HCT116 (cell line): ENCODE measurements at regions not wholly inside any gene's neighbourhood (a gene's known extent, or its start where the extent isn't known, plus 50 kb on each side); places are given as distances from the start of the nearest gene placed in this dataset.

ENCODE experiments used
- ATAC-seq: fragments of 200-7000 bp; cut with Tn5 transposase; 2 replicates; pipeline ENCODE4 v1.9.1; 2020; ENCODE audit warnings: mild to moderate bottlenecking, moderate library complexity
- BruUV-seq: library from RNA; stranded (reverse); fragments of 400-500 nt; replicated peaks from 2 replicates; lab custom pipeline; 2021; lab: Mats Ljungman, UMichigan
- CTCF ChIA-PET: fragments of 300-600 bp; sonication (Branson Sonifier 250); formaldehyde crosslinking; loops from one replicate; lab custom pipeline; 2021; ENCODE audit warnings: antibody characterized with exemption; lab: Charles Lee
- POLR2A ChIA-PET: fragments of 300-600, 350-600 bp; sonication (Branson Sonifier 250); formaldehyde crosslinking; loops from one replicate; lab custom pipeline; 2021; ENCODE audit warnings: antibody characterized with exemption; lab: Charles Lee
- RAD21 ChIA-PET, 2 experiments: fragments of 300-600 bp; sonication (Branson Sonifier 250); formaldehyde crosslinking; loops; one replicate each; lab custom pipeline; 2023; ENCODE audit warnings: low total read pairs in 2 of 2; ENCODE audit not compliant: uncharacterized antibody in 2 of 2, unreplicated experiment in 2 of 2, low non-redundant PET in 1 of 2; lab: Charles Lee
- DNase-seq: peaks from one replicate; pipeline ENCODE4 v3.0.0-alpha.2; 2010; ENCODE audit warnings: low read depth, low spot score
- H2AFZ ChIP-seq: fragments of 200-600 bp; shearing (Covaris generic), sonication (generic); 2 replicates; pipeline ENCODE4 v1.6.1; 2017; ENCODE audit warnings: low read depth, mixed run types, mixed read lengths, antibody characterized with exemption, low read length; ENCODE audit not compliant: poor library complexity, severe bottlenecking
- H3K27ac ChIP-seq: 2 replicates; pipeline ENCODE4 v1.5.1; 2012; ENCODE audit warnings: low read depth, low read length
- H3K27me3 ChIP-seq: fragments of 200-600 bp; sonication (generic); 2 replicates; pipeline ENCODE4 v1.6.1; 2016; ENCODE audit warnings: mixed run types, low read length, mixed read lengths; ENCODE audit not compliant: insufficient read depth
- H3K36me3 ChIP-seq, 2 experiments: fragments of 200-500 bp in 1 of 2; fragments of 200-600 bp in 1 of 2; sonication (Bioruptor generic) in 1 of 2; sonication (generic) in 1 of 2; 2 replicates each; pipeline versions ENCODE4 v1.5.1 to v1.6.1; 2014 to 2016; ENCODE audit warnings: low read length in 2 of 2, inconsistent platforms in 1 of 2, mixed read lengths in 1 of 2, mixed run types in 1 of 2; ENCODE audit not compliant: insufficient read depth in 2 of 2, control insufficient read depth in 1 of 2
- H3K4me1 ChIP-seq, 2 experiments: fragments of 200-600 bp in 1 of 2; sonication (generic) in 1 of 2; 2 replicates each; pipeline versions ENCODE4 v1.5.1 to v1.6.1; 2012 to 2017; ENCODE audit warnings: low read length in 2 of 2, inconsistent platforms in 1 of 2, mild to moderate bottlenecking in 1 of 2, mixed read lengths in 1 of 2, mixed run types in 1 of 2, moderate library complexity in 1 of 2; ENCODE audit not compliant: insufficient read depth in 2 of 2, control insufficient read depth in 1 of 2
- H3K4me2 ChIP-seq: fragments of 200-600 bp; sonication (generic); 2 replicates; pipeline ENCODE4 v1.6.1; 2017; ENCODE audit warnings: mixed run types, low read length, mixed read lengths
- H3K4me3 ChIP-seq, 2 experiments: fragments of 200-600 bp in 1 of 2; sonication (generic) in 1 of 2; replicated peaks in 1 of 2; 2 replicates each; pipeline ENCODE4 v1.5.1; 2011 to 2016; ENCODE audit warnings: low read length in 2 of 2, control low read depth in 1 of 2, low read depth in 1 of 2, mild to moderate bottlenecking in 1 of 2, mixed read lengths in 1 of 2, mixed run types in 1 of 2
- H3K79me2 ChIP-seq: fragments of 200-600 bp; sonication (generic); 2 replicates; pipeline ENCODE4 v1.6.1; 2017; ENCODE audit warnings: mild to moderate bottlenecking, mixed run types, low read length, moderate library complexity, mixed read lengths; ENCODE audit not compliant: insufficient read depth
- H3K9ac ChIP-seq: fragments of 200-600 bp; sonication (generic); 2 replicates; pipeline ENCODE4 v1.6.1; 2016; ENCODE audit warnings: low read length, mixed read lengths
- H3K9me2 ChIP-seq: fragments of 200-600 bp; sonication (generic), shearing (Covaris generic); 2 replicates; pipeline ENCODE4 v1.6.1; 2017; ENCODE audit warnings: mixed run types, mild to moderate bottlenecking, moderate library complexity; ENCODE audit not compliant: insufficient read depth
- H3K9me3 ChIP-seq, 2 experiments: fragments of 200-500 bp in 1 of 2; fragments of 200-600 bp in 1 of 2; sonication (Bioruptor generic) in 1 of 2; sonication (generic) in 1 of 2; 2 replicates each; pipeline ENCODE4 v1.6.1; 2014 to 2017; ENCODE audit warnings: low read length in 2 of 2, mixed read lengths in 2 of 2, inconsistent platforms in 1 of 2, low read depth in 1 of 2, mild to moderate bottlenecking in 1 of 2, mixed run types in 1 of 2, moderate library complexity in 1 of 2; ENCODE audit not compliant: control insufficient read depth in 1 of 2, insufficient read depth in 1 of 2
- H4K20me1 ChIP-seq: fragments of 200-600 bp; sonication (generic), shearing (Covaris generic); 2 replicates; pipeline ENCODE4 v1.6.1; 2017; ENCODE audit warnings: mixed run types, mild to moderate bottlenecking, moderate library complexity; ENCODE audit not compliant: insufficient read depth
- CBX3 ChIP-seq: IDR thresholded peaks from 2 replicates; pipeline ENCODE4 v1.6.1; 2012; ENCODE audit warnings: low read depth
- CEBPB ChIP-seq: IDR thresholded peaks from 2 replicates; pipeline ENCODE4 v1.6.1; 2012; ENCODE audit warnings: low read depth
- EGR1 ChIP-seq: IDR thresholded peaks from 2 replicates; pipeline ENCODE4 v1.6.1; 2012; ENCODE audit warnings: low read depth
- ELF1 ChIP-seq: IDR thresholded peaks from 2 replicates; pipeline ENCODE4 v1.6.1; 2012; ENCODE audit warnings: low read depth, borderline replicate concordance
- EZH2 ChIP-seq: fragments of 200-600 bp; sonication (generic); IDR thresholded peaks from 2 replicates; pipeline ENCODE4 v1.6.1; 2017; ENCODE audit warnings: antibody characterized with exemption, mixed run types
- FOSL1 ChIP-seq: IDR thresholded peaks from 2 replicates; pipeline ENCODE4 v1.6.1; 2012; ENCODE audit warnings: low read depth
- JUND ChIP-seq: IDR thresholded peaks from 2 replicates; pipeline ENCODE4 v1.6.1; 2012
- POLR2AphosphoS5 ChIP-seq: IDR thresholded peaks from 2 replicates; pipeline ENCODE4 v1.6.1; 2011; ENCODE audit warnings: mild to moderate bottlenecking, low read depth, low read length, moderate library complexity
- REST ChIP-seq: IDR thresholded peaks from 2 replicates; pipeline ENCODE4 v1.6.1; 2012; ENCODE audit warnings: low read depth
- SIN3A ChIP-seq: IDR thresholded peaks from 2 replicates; pipeline ENCODE4 v1.6.1; 2012; ENCODE audit warnings: low read depth
- SRF ChIP-seq: IDR thresholded peaks from 2 replicates; pipeline ENCODE4 v1.6.1; 2012; ENCODE audit warnings: low read depth
- TCF7L2 ChIP-seq: IDR thresholded peaks from 2 replicates; pipeline ENCODE4 v1.7.0; 2011; ENCODE audit warnings: borderline replicate concordance, inconsistent platforms; ENCODE audit not compliant: insufficient read depth, insufficient read length; ENCODE audit errors: extremely low read depth
- YY1 ChIP-seq: IDR thresholded peaks from 2 replicates; pipeline ENCODE4 v1.6.1; 2011; ENCODE audit warnings: low read length, low read depth, moderate library complexity, mild to moderate bottlenecking; ENCODE audit not compliant: insufficient replicate concordance; ENCODE audit errors: extremely low read depth
- ZFX ChIP-seq: fragments of 450-650 bp; IDR thresholded peaks from 2 replicates; pipeline ENCODE4 v1.6.1; 2017
- ZNF274 ChIP-seq: fragments of 200-500 bp; sonication (Bioruptor generic); IDR thresholded peaks from 2 replicates; pipeline ENCODE4 v1.6.1; 2014; ENCODE audit warnings: mild to moderate bottlenecking, low read depth, low read length, inconsistent platforms
- intact Hi-C: fragments of 100-400 bp; cut with micrococcal nuclease; formaldehyde crosslinking; loops from 2 replicates; pipeline ENCODE4 v1.10.0; 2022
- TF ChIP-seq, protein P1 (sequence below), 3 experiments: fragments of 200-600 bp in 1 of 3; sonication (generic) in 1 of 3; IDR thresholded peaks in 2 of 3; conservative IDR thresholded peaks in 1 of 3; 2 replicates each; pipeline ENCODE4 v1.5.1; 2012 to 2017; ENCODE audit warnings: low read depth in 2 of 3, low read length in 2 of 3, antibody characterized with exemption in 1 of 3, borderline replicate concordance in 1 of 3, control low read depth in 1 of 3, mild to moderate bottlenecking in 1 of 3, mixed read lengths in 1 of 3, mixed run types in 1 of 3, moderate library complexity in 1 of 3; ENCODE audit not compliant: insufficient read depth in 1 of 3
- TF ChIP-seq, protein P2 (sequence below): IDR thresholded peaks from 2 replicates; pipeline ENCODE4 v1.6.1; 2012
- TF ChIP-seq, protein P3 (sequence below): IDR thresholded peaks from 2 replicates; pipeline ENCODE4 v1.6.1; 2012

DNA sequence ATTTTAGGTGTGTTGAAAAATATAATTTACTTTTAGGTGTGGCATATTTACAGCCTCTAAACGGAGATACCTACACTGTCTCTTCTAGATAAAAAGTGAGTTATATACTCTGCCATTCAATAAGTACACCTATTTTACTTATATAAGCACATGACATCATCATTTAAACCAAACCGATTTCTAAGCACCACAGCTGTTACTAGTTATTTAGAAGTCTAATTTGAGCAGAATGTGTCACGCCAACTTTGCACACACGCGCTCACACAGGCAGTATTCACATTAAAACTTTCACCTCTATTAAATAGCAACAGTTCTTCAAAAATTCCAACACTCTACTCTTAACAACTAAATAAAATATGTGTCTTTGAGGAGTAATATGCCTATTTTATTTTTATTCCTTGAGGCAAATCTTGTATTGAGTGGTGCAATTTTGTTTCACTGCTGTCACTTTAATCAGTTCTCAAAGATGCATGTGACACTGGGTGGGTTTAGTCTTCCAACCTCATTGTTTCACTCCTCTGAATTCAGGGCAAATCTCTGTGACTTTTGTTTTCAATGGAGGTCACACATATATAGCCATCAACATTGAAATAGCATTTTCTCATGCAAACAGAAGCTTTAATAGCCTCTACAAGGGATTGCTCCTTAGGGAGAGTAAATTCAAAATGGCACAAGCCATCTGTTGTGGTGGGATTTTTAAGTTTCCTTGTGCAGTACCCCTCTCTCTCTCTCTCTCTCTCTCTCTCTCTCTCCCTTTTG is 721.0 kb downstream of the PLCL1 start (continued):
- TF ChIP-seq, protein P1, sequence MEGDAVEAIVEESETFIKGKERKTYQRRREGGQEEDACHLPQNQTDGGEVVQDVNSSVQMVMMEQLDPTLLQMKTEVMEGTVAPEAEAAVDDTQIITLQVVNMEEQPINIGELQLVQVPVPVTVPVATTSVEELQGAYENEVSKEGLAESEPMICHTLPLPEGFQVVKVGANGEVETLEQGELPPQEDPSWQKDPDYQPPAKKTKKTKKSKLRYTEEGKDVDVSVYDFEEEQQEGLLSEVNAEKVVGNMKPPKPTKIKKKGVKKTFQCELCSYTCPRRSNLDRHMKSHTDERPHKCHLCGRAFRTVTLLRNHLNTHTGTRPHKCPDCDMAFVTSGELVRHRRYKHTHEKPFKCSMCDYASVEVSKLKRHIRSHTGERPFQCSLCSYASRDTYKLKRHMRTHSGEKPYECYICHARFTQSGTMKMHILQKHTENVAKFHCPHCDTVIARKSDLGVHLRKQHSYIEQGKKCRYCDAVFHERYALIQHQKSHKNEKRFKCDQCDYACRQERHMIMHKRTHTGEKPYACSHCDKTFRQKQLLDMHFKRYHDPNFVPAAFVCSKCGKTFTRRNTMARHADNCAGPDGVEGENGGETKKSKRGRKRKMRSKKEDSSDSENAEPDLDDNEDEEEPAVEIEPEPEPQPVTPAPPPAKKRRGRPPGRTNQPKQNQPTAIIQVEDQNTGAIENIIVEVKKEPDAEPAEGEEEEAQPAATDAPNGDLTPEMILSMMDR (IDR thresholded peaks at IDR 0.05 in 2 of 3, conservative IDR thresholded peaks at IDR 0.05 in 1 of 3; ENCODE audit: borderline replicate concordance in 1 of 3, insufficient read depth in 1 of 3, low read depth in 2 of 3, low read length in 2 of 3): no peak
- TF ChIP-seq ELF1 (no peak), REST (no peak), TCF7L2 (no peak), ZFX (no peak), CEBPB (no peak)

DNA sequence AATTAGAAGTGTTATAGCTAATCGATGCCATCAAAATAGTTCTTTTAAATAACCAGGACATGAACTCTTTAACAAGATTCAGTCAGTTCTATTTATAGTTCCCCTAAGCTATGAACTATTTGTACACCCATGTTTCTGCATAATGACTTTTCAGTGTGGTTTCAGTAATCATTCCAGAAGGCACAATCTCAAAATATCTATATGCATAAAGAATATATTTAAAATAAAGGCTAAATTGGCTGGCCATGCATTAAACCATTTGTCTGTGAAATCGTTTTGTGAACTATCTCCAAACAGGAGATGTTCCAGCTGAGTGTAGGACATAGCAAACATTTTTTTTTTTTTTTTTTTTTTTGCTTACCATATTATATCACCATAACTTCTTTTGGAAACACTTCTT is 719.3 kb downstream of the PLCL1 start:
- H3K4me2 ChIP-seq: no peak overlapping the region
- intact Hi-C loops: no loop called here
- H3K9me2 ChIP-seq: no peaks in the 10 kb centered on the region
- no TSS peak for BruUV-seq
- no peak overlapping the region for H3K27ac ChIP-seq
- 0 out of 2 replicates have a peak, but pooled peaks cover 3% of the 10 kb centered on the region for H3K27me3 ChIP-seq
- no peak for DNase-seq
- no peaks in the 10 kb centered on the region for H3K4me1 ChIP-seq
- RAD21 ChIA-PET: no interaction called here
- no peaks in the 10 kb centered on the region for H3K36me3 ChIP-seq
- H3K79me2 ChIP-seq: no peaks in the 10 kb centered on the region
- TF ChIP-seq POLR2AphosphoS5 (no peak), SRF (no peak), YY1 (no peak), SIN3A (no peak), EZH2 (no peak), FOSL1 (no peak), CBX3 (no peak), ZNF274 (no peak), JUND (no peak), CEBPB (no peak), TCF7L2 (no peak), EGR1 (no peak)
- TF ChIP-seq, protein P2, sequence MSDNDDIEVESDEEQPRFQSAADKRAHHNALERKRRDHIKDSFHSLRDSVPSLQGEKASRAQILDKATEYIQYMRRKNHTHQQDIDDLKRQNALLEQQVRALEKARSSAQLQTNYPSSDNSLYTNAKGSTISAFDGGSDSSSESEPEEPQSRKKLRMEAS: no peak
- TF ChIP-seq, protein P3, sequence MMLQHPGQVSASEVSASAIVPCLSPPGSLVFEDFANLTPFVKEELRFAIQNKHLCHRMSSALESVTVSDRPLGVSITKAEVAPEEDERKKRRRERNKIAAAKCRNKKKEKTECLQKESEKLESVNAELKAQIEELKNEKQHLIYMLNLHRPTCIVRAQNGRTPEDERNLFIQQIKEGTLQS: no peak
- TF ChIP-seq, all 23 proteins: peak for 0
- no peaks in the 10 kb centered on the region for H3K9me3 ChIP-seq
- no peak overlapping the region for H2AFZ ChIP-seq
- no peak overlapping the region for H3K9ac ChIP-seq
- H4K20me1 ChIP-seq: no peaks in the 10 kb centered on the region; the same call in 1 of the 2 replicates
- CTCF ChIA-PET: no interaction called here
- POLR2A ChIA-PET: no interaction called here
- H3K4me3 ChIP-seq: no peak overlapping the region
- no peak for ATAC-seq
